ENCODE measurements at regions not wholly inside any gene's neighbourhood (a gene's known extent, or its start where the extent isn't known, plus 50 kb on each side); places are given as distances from the start of the nearest gene placed in this dataset.

DNA sequence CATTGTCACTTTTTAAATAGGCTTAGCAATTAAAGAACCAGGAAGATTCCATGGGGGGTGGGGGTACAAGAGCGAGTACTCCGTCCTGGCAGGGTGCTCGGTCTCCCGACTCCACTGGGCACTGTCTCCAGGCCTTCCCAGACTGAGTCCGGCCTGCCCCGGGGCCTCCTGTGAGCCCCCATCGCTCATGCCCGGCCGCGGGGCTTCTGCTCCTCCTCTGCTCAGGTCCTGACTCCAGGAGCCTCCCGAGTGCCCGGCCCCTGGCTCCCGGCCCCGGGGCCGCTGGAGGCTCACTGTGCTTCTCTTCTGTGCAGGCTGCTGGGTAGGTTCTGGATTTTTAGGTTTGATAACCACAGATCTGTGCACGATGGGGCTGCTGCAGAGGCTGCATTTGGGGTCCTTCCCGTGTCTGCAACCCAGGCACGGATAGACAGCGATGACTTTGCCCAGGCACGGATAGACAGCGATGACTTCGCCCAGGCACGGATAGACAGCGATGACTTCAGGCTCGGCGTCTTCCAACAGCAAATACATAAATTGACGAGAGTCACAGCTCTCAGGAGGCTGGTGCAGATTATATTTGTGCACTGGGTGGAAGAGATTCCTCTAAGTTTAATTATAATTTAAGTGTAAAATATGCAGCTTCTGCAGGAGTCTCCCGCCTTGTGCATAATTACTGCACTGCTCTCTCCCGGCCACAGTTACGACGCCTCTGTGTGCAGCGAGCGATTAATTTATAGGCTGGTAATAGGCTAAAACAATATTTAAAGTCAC, 74.8 kb upstream of the RXRA start:
- no peak for DNase-seq (ENCODE audit: low read depth)

DNA sequence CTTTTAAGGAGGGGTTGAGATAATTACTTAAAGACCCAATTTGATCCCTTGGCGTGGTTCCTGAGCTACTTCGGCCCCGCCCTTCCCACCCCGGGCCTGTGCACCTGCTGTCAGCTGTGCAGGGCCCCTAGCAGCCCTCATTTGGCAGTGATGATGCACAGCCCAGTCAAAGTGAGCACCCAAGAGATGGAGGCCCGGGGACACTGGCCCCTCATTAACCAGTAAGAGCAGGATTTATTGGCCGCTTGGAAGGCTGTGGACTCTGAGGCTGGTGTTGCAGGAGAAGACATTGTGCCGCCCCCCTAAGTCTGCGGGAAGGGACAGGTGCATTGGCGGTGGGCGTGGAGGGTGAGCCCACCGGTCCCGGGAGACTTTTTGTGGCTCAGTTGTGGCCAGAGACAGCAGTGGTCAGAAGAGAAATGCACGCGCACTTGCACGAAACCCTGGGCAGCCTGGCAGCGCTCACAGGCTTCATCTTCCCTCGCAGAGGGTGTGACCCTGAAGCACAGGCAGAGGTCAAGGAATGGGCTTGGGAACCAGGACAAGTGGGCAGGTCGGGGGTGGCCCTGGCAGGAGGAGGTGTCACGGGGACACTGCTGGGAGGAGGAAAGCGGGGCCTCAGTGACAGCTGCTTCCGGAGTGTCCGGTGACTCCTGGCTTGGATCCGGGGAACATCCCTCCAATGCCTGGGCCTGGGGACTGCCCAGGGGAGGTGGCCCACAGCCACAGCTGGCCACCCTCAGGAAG, 74.0 kb upstream of the RXRA start:
- DNase-seq (ENCODE audit: low read depth), result no peak

DNA sequence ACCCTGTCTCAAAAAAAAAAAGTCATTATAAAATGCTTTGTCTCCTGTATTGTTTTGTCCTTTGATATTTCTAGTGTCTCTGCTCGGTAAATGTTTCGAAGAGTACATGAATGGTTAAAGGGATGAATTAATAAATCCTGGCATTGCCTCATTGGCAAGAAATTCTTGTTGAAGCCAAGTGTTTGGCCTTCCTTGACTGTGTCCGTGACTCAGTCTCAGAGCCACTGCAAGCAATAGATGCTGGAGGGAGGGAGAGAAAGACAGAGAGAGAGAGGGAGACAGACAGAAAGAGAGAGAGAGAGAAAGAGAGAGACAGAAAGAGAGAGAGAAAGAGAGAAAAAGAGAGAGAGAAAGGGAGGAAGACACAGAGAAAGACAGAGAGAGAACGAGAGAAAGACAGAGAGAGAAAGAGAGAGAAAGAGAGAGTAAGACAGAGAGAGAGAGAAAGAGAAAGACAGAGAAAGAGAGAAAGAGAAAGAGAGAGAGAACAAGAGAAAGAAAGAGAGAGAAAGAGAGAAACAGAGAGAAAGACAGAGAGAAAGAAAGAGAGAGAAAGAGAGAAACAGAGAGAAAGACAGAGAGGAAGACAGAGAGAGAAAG, 72.5 kb upstream of the RXRA start:
- DNase-seq (ENCODE audit: low read depth), result peak; percentile 8

DNA sequence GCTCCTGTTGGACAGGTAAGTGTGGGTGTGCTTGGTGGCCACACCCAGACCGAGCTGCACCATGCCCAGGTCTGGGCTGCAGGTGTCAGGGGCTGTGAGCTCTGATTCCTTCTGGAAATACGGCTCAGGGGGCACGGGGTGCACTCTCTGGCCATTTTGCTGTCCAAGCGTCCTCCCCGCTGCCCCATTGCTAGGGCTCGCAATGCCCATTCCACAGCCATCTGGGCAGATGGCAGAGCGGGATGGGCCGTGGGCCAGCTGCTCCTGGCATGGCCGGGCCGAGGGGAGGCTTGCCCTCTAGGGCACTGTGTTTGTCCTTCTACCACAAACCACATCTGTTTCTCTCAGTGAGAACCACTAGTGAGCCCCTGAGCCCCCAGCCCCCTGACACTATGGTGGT, 67.9 kb upstream of the RXRA start:
- DNase-seq (ENCODE audit: low read depth), result no peak

DNA sequence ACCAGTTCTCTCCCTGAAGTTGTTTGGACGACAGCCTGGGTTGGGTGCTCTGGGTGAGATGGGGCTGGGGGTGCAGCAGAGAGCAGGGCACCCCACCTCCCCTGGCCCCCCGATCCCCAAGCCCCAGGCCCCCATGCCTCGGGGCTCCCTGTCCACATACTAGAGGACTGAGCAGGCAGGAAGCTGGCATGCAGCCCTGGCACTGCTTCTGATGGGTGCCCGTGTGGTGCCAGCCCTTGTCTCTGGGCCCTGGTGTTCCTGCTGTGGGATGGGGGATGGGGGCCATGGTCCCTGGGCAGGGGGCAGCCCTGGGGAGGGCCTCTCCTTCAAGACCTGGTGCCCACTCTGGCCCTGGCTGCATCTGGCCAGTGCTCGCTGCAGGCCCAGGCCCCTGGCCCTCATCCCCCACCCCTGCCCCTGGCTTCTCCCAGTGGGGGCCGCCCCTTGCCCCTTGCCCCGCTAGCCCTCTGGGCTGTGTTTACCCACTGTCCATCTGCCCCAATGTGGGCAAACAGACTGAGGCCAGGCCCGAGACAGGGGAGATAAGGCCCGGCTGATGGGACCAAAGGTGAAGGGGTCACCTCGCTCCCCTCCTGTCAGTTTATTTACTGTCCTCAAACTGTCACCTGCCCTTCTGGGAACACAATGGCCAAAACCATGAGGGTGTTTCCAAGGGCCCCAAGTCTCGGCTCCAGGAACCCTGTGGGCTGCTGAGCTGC, 67.3 kb upstream of the RXRA start:
- DNase-seq (ENCODE audit: low read depth), result no peak

DNA sequence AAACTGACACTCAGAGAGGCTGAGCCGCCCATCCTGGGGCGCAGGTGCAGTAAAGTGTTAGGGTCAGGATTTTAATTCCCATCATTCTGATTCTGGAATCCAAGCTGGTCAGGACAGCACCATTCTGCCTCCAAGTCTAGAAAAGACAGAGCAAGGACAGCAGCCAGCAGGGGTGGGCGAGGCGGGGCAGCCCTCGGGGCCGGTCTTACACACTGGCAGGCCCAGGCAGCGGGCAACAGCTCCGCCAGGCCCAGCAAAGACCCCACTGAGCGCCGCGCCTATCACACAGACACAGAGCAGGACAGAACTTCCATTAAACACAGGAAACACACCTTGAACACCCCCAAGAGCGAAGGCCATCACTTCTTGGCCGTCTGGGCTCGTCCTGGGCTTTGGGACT, 66.5 kb upstream of the RXRA start:
- no peak for DNase-seq (ENCODE audit: low read depth)

DNA sequence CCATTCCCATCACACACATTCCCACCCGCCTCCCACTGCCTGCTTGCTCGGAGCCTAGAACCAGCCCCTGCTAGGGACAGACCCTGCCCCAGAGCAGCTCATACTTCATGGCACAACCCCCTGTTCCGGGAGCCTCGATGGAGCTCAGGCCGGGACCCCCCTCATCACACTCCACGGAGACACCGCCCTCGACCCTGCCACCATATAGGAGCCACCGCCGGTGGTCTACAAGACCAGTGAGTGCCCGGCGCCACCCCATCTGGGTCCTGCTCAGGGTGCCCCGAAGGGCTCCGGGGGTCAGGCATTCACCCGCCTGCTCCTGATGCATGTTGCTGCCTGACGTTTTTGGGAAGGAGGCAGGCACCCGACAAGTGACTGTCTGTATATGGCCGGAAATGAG, 65.5 kb upstream of the RXRA start:
- DNase-seq (ENCODE audit: low read depth), result no peak

DNA sequence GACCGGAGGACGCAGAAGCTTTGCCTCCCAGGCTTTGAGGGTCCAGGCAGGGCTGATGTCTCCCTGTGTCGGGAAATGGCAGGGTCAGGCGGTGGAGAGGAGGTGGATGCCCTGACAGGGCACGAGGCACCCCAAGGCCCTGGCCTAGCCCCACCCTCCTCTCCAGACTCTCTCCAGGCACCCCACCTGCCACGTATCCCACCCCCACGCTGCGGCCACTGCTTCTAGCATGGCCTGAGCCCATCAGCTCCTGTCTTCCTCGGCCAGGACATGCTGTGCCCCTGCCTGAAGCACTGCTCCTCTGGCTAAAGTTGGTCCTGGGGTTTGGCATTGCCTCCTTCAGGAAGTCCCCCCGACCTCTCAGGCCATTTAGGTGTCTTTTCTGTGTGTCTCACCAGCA, 64.2 kb upstream of the RXRA start:
- no peak for DNase-seq (ENCODE audit: low read depth)

DNA sequence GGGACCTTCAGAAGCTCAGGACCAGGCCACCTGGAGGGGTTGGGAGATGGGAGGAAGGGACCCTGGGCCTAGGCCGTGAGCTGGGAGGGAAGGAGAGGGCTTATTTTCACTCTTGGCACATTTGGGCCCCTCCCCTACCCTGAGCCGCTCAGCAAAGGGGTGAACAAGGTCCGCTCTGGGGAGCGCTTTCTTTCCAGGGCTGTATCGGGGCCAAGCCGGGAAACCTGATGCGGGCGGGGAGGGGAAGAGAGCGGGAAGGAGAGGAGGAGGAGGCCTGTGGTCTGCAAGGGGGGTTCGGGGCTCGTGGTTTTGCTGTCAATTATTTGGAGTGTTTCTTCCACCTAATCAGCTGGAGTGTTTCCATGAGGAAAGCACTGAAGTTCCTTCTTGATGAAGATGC, 62.7 kb upstream of the RXRA start:
- DNase-seq (ENCODE audit: low read depth), result no peak

DNA sequence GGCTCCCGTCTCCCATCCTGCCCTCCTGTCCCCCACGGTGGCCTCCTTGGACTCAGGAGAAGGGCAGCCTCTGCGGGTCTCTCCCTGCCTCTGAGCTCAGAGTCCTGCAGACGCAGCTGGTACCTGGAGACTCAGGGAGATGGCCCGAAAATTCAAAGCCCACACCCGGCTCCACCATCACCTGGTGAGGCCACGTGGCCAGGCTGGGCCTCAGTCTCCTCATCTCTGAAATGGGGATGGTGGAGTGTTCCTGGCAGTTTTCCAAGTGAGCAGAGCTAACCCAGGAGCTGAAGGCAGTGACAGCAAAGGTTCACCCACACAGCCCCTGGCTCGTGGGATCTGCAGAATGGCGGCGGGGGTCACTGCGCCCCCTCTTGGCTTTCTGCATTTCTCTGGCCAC, 62.1 kb upstream of the RXRA start:
- no peak for DNase-seq (ENCODE audit: low read depth)

DNA sequence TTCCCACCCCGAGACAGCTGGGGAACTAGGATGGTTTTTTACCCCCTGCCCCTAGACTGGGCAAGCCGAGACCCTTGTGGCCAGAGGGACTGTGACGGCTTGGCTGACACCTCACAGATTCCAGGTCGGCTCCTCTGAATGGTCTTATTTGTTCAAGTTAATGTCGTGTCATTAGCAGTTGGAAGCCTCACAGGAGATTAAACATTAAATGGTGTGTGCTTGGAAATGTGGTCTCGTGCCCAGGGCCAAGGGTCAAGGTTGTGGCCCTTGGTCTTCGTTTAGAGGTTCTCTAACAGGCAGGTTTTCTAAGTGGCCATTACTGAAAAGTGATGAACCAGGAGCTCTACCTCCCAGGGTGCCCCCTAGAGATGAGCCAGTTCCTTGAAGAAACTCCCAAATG, 61.2 kb upstream of the RXRA start:
- DNase-seq (ENCODE audit: low read depth), result no peak

DNA sequence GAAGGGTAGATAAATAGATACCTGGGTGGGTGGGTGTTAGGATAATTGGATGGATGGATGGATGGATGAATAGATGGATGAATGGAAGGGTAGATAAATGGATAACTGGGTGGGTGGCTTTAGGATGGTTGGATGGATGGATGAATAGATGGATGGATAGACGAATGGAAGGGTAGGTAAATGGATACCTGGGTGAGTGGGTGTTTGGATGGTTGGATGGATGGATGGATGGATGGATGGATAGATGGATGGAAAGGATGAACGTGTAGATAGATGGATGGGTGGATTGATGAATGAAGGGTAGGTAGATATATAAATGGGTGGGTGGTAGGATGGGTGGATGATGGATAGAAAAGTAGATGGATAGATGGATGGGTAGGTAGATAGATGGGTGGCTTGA, 59.8 kb upstream of the RXRA start:
- no peak for DNase-seq (ENCODE audit: low read depth)

DNA sequence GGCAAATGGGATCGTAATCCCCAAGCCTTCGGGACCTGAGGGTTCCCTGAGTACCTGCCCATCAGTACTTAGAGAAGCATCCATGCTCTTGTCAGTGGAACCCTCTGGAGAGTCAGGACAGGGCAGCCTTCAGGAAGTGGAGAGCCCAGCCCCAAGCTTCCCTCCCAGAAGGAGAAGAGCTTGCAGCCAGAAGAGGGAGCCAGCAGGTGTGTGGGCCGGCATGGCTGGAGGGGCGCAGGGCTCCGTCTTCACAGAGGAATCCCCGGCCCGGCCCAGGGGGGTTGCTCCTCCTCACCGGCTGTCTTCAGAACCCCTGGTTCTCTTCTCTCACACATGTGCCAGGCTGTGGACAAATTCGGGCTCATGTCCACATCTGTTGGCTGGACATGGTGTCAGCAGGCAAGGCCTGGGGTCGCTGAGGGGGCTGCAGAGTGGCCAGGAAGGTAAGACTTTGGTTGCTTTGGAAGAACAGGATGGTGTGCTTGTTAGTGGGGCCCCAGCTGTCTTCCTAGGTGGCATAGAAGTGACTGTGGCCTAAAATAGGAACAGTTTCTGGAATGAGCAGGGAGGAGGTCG, 58.9 kb upstream of the RXRA start:
- no peak for DNase-seq (ENCODE audit: low read depth)

DNA sequence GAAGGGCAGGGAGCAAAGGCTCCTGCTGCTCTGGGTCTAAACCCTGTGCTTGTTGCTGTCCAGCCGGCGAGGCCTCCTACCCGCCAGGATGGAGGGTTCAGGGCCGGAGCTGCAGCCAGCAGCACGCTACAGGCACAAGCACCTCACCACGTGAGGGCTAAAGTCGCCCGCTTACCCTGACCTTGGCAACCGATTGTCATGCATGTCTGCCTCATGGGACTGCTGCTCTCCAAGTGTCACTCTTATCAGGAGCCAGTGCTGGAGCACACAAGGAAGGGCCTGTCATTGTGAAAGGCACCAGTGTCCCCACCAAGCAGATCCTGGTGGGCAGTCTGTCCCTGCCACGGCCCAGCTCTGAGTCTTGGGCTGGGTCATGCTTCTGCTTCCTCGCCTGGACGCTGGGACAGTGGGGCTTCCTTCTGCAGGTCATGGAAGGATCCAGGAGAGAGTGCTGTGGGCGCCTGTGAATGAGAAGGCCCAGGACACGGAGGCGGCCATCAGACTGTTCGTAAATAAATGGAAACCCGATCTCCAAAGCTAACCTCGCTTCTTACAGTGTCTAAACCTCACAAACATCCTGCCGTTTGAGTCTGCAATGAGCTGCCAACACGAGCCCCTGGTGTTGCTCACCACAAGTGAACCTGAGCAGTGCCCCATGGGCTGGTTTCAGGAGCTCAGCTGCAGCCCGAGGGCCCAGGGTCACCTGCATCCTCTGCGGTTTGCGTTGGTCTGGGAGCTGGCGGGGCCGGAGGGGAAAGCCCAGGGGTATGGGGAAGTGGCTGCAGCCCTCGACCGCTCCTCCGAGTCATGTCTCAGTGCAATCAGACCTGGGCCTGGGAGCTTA, 58.2 kb upstream of the RXRA start:
- peak; percentile 12 for DNase-seq (ENCODE audit: low read depth)

DNA sequence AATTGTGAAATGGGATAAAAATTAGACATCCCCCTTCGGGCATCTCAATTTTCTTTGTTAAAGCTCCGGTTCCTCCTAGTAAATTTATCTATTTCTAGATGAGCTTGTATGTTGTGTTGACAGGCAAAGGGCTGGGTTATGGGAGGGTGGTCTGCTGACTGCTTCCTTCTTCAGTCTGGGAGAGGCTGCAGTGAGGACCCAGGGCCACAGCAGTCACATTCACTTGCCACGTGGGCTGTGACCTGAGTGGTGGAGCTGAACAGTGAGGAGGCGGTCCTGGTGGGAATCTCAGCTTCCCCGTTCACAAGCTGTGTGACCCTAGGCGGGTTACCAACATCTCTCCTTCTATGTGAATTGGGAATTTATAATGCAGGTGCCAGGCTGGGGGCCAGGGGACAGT, 57.5 kb upstream of the RXRA start:
- no peak for DNase-seq (ENCODE audit: low read depth)

DNA sequence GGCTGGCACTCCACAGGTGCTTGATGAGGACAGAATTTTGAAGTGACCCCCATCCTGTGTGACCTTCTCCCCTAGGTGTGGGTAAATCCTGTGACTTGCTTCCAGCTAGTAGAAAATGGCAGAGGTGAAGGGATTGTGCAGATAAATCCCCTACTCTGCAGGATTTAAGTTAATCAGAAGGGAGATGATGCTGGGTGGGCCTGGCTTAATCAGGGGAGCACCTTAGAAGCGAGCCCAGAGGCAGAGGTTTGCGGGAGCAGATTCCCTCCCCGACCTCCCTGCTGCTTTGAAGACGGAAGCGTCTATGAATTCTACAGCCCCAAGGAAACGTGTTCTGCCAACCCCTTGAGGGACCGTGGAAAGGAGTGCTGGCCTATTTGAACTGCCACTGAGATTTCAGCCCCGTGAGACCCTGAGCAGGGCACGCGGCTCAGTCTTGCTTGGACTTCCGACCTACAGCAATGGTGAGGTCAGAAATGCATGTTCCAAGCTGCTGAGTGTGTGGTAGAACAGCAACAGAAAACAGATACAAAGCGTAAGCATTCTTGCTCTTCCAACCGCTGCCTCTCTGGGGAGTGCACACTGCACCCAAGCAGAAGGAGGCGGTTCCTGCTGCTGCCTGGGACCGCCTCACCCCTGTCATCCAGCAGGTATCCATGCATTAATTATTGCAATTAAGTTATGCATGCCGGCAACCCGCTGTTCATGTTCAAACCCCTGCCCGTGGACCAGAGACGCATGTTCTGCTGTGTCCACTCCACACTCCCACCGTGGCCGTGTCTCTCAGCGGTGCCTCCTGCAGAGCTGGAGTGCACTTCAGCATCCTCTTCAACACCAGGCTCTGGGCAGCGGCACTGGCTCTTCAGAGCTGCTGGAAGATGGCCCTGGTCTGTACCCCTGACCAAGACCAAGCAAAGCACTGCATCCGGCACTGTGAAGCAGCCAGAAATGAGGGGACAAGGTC, 54.6 kb upstream of the RXRA start:
- DNase-seq (ENCODE audit: low read depth), result no peak

DNA sequence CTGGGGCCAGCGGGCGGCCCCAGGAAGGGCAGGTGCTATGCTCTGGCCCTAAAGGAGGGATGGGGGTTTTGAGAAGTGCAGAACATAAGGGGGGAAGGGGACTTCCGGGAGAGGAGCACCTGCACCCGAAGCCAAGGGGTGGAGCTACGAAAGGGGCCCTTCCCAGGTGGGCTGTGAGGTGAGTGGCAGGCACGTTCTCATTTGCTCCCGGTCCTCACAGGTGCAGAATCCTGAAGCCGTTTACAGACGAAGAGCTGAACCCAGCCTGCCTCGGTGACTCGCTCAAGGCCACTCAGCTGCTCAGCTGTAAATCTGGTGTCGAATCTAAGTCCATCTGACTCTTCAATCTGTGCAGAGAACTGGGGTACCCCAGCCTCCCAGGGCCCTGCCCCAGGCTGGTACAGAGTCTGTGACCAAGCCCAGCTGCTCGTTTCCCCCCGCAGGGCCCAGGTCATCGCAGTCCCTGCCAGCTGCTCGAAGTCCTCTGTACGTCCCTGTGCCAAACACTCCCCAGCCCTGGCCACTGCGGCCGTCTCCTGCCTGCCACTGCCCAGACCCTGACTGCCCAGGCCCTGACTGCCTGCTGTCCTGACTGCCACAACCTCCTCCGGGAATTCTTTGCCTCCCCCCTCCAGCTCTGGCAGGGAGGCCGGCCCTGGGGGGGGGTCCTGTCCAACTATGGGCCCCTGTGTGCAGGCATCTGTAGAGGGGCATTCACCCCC, 53.8 kb upstream of the RXRA start:
- DNase-seq (ENCODE audit: low read depth), result no peak

DNA sequence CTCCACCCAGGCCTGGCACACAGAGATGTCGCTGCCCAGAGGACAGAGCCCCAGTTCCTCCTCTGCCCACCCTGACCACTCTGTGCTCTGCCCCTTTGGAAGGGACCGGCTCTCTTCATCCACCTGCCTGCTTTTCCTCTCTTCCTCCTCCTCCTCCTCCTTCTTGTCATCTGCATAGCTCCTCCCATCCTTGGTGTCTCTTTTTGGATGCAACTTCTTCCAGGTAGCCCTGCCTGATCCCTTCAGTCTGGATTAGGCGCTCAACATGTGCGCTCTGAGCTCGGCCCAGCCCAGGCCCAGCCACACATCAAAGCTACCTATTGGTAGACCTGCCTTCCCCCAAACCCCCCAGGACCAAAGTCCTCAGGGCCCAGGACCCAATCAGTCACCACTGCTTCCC, 52.6 kb upstream of the RXRA start:
- DNase-seq (ENCODE audit: low read depth), result no peak

DNA sequence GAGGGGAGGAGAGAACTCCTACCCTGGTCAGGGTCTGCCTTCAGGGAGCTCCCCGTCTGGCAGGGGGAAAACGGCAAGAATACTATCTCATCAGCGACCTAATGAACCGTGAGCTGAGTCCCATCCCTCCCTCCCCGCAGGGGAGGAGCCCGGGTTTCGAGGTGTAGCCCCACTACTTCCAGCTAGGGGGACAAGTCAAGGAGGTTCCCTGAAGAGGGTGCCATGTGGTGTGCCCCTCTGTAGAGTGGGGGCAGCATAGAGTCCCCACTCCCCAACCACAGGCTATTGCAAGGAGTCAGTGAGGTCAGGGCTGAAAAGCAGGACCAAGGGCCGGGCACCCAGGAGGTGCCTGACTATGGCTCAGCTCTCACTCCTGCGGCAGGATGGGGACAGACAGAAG, 50.9 kb upstream of the RXRA start:
- no peak for DNase-seq (ENCODE audit: low read depth)

Data from iris pigment epithelial cell (primary cell).